Panc1 (cell line): ENCODE measurements at regions not wholly inside any gene's neighbourhood (a gene's known extent, or its start where the extent isn't known, plus 50 kb on each side); places are given as distances from the start of the nearest gene placed in this dataset.

Experiments
- ATAC-seq: fragments of 200-7000 bp; cut with Tn5 transposase; 2 replicates; pipeline ENCODE4 v1.9.1; 2020; ENCODE audit warnings: mild to moderate bottlenecking, moderate library complexity
- BruUV-seq: library from RNA; stranded (reverse); fragments of 400-500 nt; replicated peaks from 2 replicates; lab custom pipeline; 2021; lab: Mats Ljungman, UMichigan
- CTCF ChIA-PET: fragments of 300-600 bp; sonication (Branson Sonifier 250); formaldehyde crosslinking; loops from one replicate; lab custom pipeline; 2022; ENCODE audit warnings: antibody characterized with exemption; lab: Charles Lee
- POLR2A ChIA-PET: fragments of 300-600 bp; sonication (Branson Sonifier 250); formaldehyde crosslinking; loops from one replicate; lab custom pipeline; 2022; ENCODE audit warnings: antibody characterized with exemption; lab: Charles Lee
- DNase-seq: peaks from one replicate; pipeline ENCODE4 v3.0.0-alpha.2; 2010; ENCODE audit warnings: low read depth, low spot score
- H3K27ac ChIP-seq: 2 replicates; pipeline ENCODE4 v1.5.1; 2011; ENCODE audit warnings: mild to moderate bottlenecking, low read length, inconsistent platforms
- H3K27me3 ChIP-seq: fragments of 200-500 bp; sonication (Bioruptor generic); 2 replicates; pipeline ENCODE4 v1.6.0; 2014; ENCODE audit warnings: low read length, inconsistent platforms; ENCODE audit not compliant: control insufficient read depth, insufficient read depth
- H3K36me3 ChIP-seq: fragments of 200-500 bp; sonication (Bioruptor generic); 2 replicates; pipeline ENCODE4 v1.5.1; 2014; ENCODE audit warnings: inconsistent platforms, mild to moderate bottlenecking, low read length, moderate library complexity; ENCODE audit not compliant: control insufficient read depth, insufficient read depth
- H3K4me1 ChIP-seq: 2 replicates; pipeline ENCODE4 v1.5.1; 2011; ENCODE audit warnings: inconsistent platforms, mild to moderate bottlenecking, low read length, moderate library complexity; ENCODE audit not compliant: control insufficient read depth, insufficient read depth
- H3K4me3 ChIP-seq, 2 experiments: 2 replicates each; pipeline ENCODE4 v1.5.1; 2011 to 2012; ENCODE audit warnings: low read depth in 2 of 2, low read length in 2 of 2, mild to moderate bottlenecking in 2 of 2, inconsistent platforms in 1 of 2, moderate library complexity in 1 of 2
- H3K9me3 ChIP-seq: fragments of 200-500 bp; sonication (Bioruptor generic); 2 replicates; pipeline ENCODE4 v1.5.1; 2014; ENCODE audit warnings: low read depth, mild to moderate bottlenecking, inconsistent platforms, low read length, moderate library complexity; ENCODE audit not compliant: control insufficient read depth, insufficient read depth
- POLR2AphosphoS5 ChIP-seq: IDR thresholded peaks from 2 replicates; pipeline ENCODE4 v1.6.1; 2012; ENCODE audit warnings: mild to moderate bottlenecking, low read depth, low read length, moderate library complexity
- REST ChIP-seq, 2 experiments: IDR thresholded peaks; 2 replicates each; pipeline ENCODE4 v1.6.1; 2011 to 2012; ENCODE audit warnings: low read depth in 2 of 2, control low read depth in 1 of 2, low read length in 1 of 2, mild to moderate bottlenecking in 1 of 2, moderate library complexity in 1 of 2; ENCODE audit not compliant: insufficient read depth in 1 of 2
- SIN3A ChIP-seq: IDR thresholded peaks from 2 replicates; pipeline ENCODE4 v1.6.1; 2012; ENCODE audit warnings: low read depth, mild to moderate bottlenecking, low read length, moderate library complexity, borderline replicate concordance; ENCODE audit not compliant: insufficient read depth
- TCF7L2 ChIP-seq: IDR thresholded peaks from 2 replicates; pipeline ENCODE4 v1.6.1; 2011; ENCODE audit warnings: mild to moderate bottlenecking, low read depth, low read length, inconsistent platforms
- in situ Hi-C: cut with HindIII; loops from 2 replicates; pipeline ENCODE4 v1.10.0; 2016; ENCODE audit warnings: low sequenced_read_pairs, low pct_unique_long_range_greater_than_20kb
- intact Hi-C: fragments of 100-400 bp; cut with micrococcal nuclease; formaldehyde crosslinking; loops from one replicate; pipeline ENCODE4 v1.10.0; 2022; ENCODE audit not compliant: unreplicated experiment
- TF ChIP-seq, protein P1 (sequence below): fragments of 450-650 bp; IDR thresholded peaks from 2 replicates; pipeline ENCODE4 v1.5.1; 2017; ENCODE audit warnings: mild to moderate bottlenecking

- ATAC-seq (no peak), DNase-seq (no peak)
- TF ChIP-seq SIN3A (no peak), REST (IDR thresholded peaks at IDR 0.05; ENCODE audit: insufficient read depth in 1 of 2, low read depth in 2 of 2, low read length in 1 of 2) (no peak), POLR2AphosphoS5 (no peak), TCF7L2 (no peak)
- TF ChIP-seq, protein P1, sequence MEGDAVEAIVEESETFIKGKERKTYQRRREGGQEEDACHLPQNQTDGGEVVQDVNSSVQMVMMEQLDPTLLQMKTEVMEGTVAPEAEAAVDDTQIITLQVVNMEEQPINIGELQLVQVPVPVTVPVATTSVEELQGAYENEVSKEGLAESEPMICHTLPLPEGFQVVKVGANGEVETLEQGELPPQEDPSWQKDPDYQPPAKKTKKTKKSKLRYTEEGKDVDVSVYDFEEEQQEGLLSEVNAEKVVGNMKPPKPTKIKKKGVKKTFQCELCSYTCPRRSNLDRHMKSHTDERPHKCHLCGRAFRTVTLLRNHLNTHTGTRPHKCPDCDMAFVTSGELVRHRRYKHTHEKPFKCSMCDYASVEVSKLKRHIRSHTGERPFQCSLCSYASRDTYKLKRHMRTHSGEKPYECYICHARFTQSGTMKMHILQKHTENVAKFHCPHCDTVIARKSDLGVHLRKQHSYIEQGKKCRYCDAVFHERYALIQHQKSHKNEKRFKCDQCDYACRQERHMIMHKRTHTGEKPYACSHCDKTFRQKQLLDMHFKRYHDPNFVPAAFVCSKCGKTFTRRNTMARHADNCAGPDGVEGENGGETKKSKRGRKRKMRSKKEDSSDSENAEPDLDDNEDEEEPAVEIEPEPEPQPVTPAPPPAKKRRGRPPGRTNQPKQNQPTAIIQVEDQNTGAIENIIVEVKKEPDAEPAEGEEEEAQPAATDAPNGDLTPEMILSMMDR: no peak
- CTCF ChIA-PET: no interaction called here
- BruUV-seq: no TSS peak
- intact Hi-C loops (no loop called here), in situ Hi-C loops (no loop called here)
- POLR2A ChIA-PET: no interaction called here
- H3K36me3 ChIP-seq: no peaks in the 10 kb centered on the region
- H3K9me3 ChIP-seq: peaks cover under 1% of the 10 kb centered on the region; the same call in 1 of the 2 replicates
- peaks cover 12% of the 10 kb centered on the region for H3K27me3 ChIP-seq
- H3K4me3 ChIP-seq: no peak overlapping the region
- no peak overlapping the region for H3K27ac ChIP-seq
- H3K4me1 ChIP-seq: no peaks in the 10 kb centered on the region
Measured at GRCh38 chr11:120041625-120042024, 96.3 kb downstream of the TRIM29 start.

DNA sequence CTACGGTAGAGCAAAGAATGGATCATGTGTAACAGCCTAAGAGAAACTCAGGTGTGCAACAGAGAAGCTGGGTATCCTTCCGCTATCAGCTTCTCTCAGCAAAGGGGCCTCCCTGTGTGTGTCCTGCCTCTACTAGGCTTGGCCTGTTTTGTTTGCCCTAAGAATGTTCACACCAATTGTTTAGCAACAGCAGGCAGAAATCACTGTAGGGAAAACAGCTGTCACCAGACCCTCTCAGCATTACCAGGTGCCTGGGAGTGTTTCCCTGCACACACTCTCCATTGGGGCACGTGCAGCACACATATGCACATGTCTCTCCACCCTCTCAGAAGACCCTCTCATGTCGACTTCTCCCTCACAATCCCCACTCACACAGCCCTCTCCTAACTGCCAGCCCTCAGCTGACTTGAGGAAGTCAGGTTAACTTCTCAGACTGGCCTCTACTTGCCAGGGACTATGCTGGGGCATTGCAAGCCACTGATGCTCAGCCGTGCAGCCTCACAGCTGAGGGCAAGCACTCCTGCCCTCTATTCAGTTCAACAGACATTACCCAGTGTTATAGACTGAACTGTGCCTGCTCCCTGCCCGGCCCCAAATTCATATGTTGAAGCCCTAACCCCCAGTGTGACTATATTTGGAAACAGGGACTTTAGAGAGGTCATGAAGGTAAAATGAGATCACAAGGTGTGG, 97.6 kb downstream of the TRIM29 start:
- POLR2A ChIA-PET: no interaction called here
- Histone ChIP-seq H3K4me3 (no peak overlapping the region), H3K4me1 (no peaks in the 10 kb centered on the region), H3K9me3 (no peaks in the 10 kb centered on the region), H3K36me3 (no peaks in the 10 kb centered on the region), H3K27ac (no peak overlapping the region), H3K27me3 (peaks cover 10% of the 10 kb centered on the region)
- TF ChIP-seq SIN3A (no peak), TCF7L2 (no peak), REST (IDR thresholded peaks at IDR 0.05; ENCODE audit: insufficient read depth in 1 of 2, low read depth in 2 of 2, low read length in 1 of 2) (no peak), POLR2AphosphoS5 (no peak)
- TF ChIP-seq, protein P1: no peak
- in situ Hi-C loops (no loop called here), intact Hi-C loops (no loop called here)
- no peak for DNase-seq
- CTCF ChIA-PET: no interaction called here
- ATAC-seq: no peak
- BruUV-seq: no TSS peak
